Effector memory CD8-positive, alpha-beta T cell (primary cell): ENCODE measurements at regions not wholly inside any gene's neighbourhood (a gene's known extent, or its start where the extent isn't known, plus 50 kb on each side); places are given as distances from the start of the nearest gene placed in this dataset.

Experiments used
- ATAC-seq: fragments of 150-1000 bp; cut with Tn5 transposase; replicated peaks from 2 replicates; pipeline ENCODE4 v1.10.0; 2021; ENCODE audit warnings: mild to moderate bottlenecking, moderate library complexity
- DNase-seq, 3 experiments: peaks; one replicate each; pipeline ENCODE4 v3.0.0; 2021
- H3K27ac Mint-ChIP-seq, 2 donors: one replicate each; pipeline ENCODE4 v1.8.0; 2022; ENCODE audit warnings: mild to moderate bottlenecking in 2 of 2, mixed read lengths in 2 of 2, moderate library complexity in 2 of 2
- H3K27me3 Mint-ChIP-seq, 2 donors: one replicate each; pipeline ENCODE4 v1.8.0; 2022; ENCODE audit warnings: mixed read lengths in 2 of 2
- H3K36me3 Mint-ChIP-seq: one replicate; pipeline ENCODE4 v1.8.0; 2022; ENCODE audit warnings: mild to moderate bottlenecking, moderate library complexity, mixed read lengths; ENCODE audit not compliant: insufficient read depth
- H3K4me1 Mint-ChIP-seq, 2 donors: one replicate each; pipeline ENCODE4 v1.8.0; 2022; ENCODE audit warnings: low read depth in 2 of 2, mixed read lengths in 2 of 2
- H3K4me3 Mint-ChIP-seq, 2 donors: one replicate each; pipeline ENCODE4 v1.8.0; 2022; ENCODE audit warnings: mild to moderate bottlenecking in 2 of 2, mixed read lengths in 2 of 2, moderate library complexity in 2 of 2
- H3K9me3 Mint-ChIP-seq, 2 donors: one replicate each; pipeline ENCODE4 v1.8.0; 2022; ENCODE audit warnings: mixed read lengths in 2 of 2

DNA sequence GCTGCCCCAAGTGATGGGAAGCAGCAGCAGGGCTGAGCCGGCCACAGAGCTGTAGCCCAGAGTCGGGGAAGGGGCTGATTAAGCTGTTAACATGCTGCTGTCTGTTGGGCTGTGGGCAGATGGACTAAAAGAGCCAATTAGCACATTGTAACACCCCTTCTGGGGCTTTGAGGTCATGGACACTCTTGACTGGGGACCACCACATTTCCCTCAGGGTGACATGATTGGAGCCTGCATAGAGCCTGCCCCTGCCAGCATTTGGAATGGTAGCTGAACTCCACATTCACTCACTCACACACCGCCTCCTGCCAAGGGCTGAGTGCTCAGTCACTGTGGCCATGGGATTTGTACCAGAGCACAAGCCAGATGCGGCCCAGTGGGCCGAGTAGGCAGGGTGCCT, 646.9 kb downstream of the FAT4 start:
- H3K4me1 Mint-ChIP-seq = no peaks in the 10 kb centered on the region
- ATAC-seq = no peak
- H3K36me3 Mint-ChIP-seq = no peaks in the 10 kb centered on the region
- H3K27ac Mint-ChIP-seq = no peak overlapping the region
- no peaks in the 10 kb centered on the region for H3K27me3 Mint-ChIP-seq
- no peak for DNase-seq
- peaks cover 14 to 16% of the 10 kb centered on the region in 2 donors for H3K9me3 Mint-ChIP-seq
- H3K4me3 Mint-ChIP-seq = no peak overlapping the region

DNA sequence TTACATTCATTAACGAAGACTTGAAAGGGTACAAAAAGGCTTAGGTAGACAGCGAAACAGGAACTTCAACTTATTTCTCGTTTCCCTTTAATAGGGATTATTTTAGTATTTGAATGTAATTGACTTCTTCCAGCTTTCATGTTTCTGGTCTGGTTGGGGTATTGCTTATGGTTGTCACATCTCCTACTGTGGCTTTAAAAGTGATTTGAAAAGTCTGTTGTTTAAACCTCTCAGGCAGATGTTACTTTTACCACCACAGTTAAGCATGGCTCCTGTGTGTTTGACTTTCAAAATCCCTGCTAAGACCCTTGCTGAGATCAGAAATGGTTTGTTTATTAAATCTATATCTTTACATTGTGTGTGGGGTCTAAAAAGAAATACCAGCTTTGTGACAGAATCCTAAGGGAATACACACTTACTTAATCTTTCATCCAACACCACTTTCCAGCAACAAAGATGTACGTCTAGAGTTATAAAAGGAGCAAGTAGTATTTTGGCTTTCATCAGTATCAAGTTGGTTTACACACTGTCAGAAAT, 661.2 kb downstream of the FAT4 start:
- H3K9me3 Mint-ChIP-seq = peaks cover 7 to 9% of the 10 kb centered on the region in 2 donors
- ATAC-seq (no peak), DNase-seq (no peak)
- H3K4me3 Mint-ChIP-seq = no peak overlapping the region
- no peaks in the 10 kb centered on the region for H3K36me3 Mint-ChIP-seq
- H3K27me3 Mint-ChIP-seq = no peaks in the 10 kb centered on the region
- no peak overlapping the region for H3K27ac Mint-ChIP-seq
- no peaks in the 10 kb centered on the region for H3K4me1 Mint-ChIP-seq

DNA sequence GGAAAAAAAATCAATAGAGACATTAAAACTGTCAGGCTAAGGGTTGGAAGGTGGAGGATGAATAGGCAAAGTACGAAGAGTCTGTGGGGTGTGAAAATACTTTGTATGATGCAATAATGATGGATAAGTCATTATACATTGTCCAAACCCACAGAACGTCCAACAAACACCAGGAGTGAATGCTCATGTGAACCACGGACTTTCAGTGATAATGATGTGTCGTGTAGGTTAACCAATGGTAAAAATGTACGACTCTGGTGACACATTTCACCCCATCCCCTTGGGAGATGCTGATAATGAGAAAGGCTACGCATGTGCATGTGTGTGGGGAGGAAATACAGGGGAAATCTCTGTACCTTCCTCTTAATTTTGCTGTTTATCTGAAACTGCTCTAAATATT, 665.2 kb downstream of the FAT4 start:
- Mint-ChIP-seq H3K9me3 (peaks cover 5 to 6% of the 10 kb centered on the region in 2 donors), H3K27ac (no peak overlapping the region), H3K4me1 (no peaks in the 10 kb centered on the region), H3K4me3 (no peak overlapping the region), H3K27me3 (no peaks in the 10 kb centered on the region), H3K36me3 (no peaks in the 10 kb centered on the region)
- DNase-seq (no peak), ATAC-seq (no peak)

DNA sequence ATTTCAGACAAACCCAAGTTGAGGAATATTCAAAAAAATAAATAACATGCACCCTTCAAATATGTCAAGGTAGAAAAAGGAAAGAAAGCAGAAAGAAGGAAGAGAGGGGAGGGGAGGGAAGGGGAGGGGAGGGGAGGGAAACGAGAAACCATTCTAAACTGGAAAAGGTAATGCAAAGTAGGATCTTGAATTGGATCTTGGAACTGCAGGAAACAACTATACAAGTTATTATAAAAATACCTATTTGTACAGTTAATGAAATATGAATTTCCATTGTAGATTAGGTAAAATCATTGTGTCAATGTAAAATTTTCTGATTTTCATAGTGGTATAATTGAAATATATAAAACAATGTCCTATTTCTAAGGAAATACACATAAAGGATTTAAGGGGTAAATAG, 668.4 kb downstream of the FAT4 start:
- Mint-ChIP-seq H3K27ac (no peak overlapping the region), H3K36me3 (no peaks in the 10 kb centered on the region), H3K4me1 (no peaks in the 10 kb centered on the region), H3K27me3 (no peaks in the 10 kb centered on the region), H3K4me3 (no peak overlapping the region), H3K9me3 (peaks cover 4 to 17% of the 10 kb centered on the region in 2 donors)
- ATAC-seq = no peak
- no peak for DNase-seq

DNA sequence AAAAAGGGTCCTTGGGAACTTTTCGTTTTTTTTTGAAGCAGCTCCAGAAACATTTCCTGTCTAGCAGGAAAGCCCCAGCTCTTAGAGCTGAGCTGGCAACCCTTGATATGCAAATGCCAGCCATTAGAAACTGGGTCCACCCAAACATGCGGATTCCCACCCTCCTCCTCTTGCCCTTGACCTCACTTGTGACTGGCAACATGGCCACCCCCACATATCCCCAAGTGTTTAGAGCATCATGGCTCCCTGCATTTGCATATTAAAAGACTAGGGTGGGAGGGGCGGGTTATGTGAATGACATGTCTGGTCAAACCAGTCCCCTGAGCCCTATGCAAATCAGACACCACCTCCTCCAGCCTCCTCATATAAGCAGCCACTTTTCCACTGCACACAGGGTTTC, 671.1 kb downstream of the FAT4 start:
- Mint-ChIP-seq H3K27me3 (no peaks in the 10 kb centered on the region), H3K4me1 (no peaks in the 10 kb centered on the region), H3K36me3 (no peaks in the 10 kb centered on the region), H3K27ac (no peak overlapping the region), H3K4me3 (no peak overlapping the region), H3K9me3 (peaks cover 7 to 17% of the 10 kb centered on the region in 2 donors)
- ATAC-seq (no peak), DNase-seq (no peak)

DNA sequence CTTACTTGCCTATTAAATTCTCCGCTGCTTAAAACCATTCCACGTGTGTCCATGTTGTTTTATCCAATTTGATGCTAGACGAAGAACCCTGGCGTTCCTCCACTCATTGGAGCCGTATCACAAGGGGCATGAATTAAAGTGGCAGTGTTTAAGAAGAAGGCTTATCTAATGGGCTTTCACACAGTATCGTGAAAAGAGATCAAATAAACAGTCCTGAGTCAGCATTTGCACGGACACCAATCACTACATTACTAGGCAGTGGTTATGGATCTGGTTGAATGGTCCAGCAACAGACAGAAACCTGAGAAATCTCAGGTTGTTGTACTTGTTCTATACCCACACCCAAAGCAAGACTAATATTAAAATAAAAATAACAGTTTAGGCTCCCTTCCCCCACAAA, 671.6 kb downstream of the FAT4 start:
- no peaks in the 10 kb centered on the region for H3K27me3 Mint-ChIP-seq
- no peak overlapping the region for H3K4me3 Mint-ChIP-seq
- no peaks in the 10 kb centered on the region for H3K36me3 Mint-ChIP-seq
- DNase-seq = no peak
- H3K9me3 Mint-ChIP-seq = peaks cover 6 to 15% of the 10 kb centered on the region in 2 donors
- H3K4me1 Mint-ChIP-seq = no peaks in the 10 kb centered on the region
- no peak for ATAC-seq
- H3K27ac Mint-ChIP-seq = no peak overlapping the region

DNA sequence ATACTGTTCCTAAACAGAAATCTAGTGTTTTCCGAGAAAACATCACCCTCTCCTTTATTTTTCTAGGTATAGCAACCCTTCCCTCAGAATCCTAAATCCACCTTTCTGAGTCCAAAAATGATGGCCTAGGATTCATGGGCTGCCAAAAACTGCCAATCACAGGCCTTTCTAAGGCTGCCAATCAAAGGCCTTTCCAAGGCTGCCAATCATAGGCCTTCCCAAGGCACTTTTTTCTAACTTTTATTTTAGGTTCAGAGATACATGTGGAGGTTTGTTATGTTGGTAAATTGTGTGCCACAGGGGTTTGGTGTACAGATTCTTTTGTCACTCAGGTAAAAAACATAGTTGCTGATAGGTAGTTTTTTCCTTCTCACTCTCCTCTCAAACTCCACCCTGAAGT, 673.7 kb downstream of the FAT4 start:
- peaks cover 8 to 11% of the 10 kb centered on the region in 2 donors for H3K9me3 Mint-ChIP-seq
- H3K27me3 Mint-ChIP-seq = no peaks in the 10 kb centered on the region
- DNase-seq (no peak), ATAC-seq (no peak)
- no peaks in the 10 kb centered on the region for H3K36me3 Mint-ChIP-seq
- no peak overlapping the region for H3K4me3 Mint-ChIP-seq
- no peak overlapping the region for H3K27ac Mint-ChIP-seq
- H3K4me1 Mint-ChIP-seq = no peaks in the 10 kb centered on the region

DNA sequence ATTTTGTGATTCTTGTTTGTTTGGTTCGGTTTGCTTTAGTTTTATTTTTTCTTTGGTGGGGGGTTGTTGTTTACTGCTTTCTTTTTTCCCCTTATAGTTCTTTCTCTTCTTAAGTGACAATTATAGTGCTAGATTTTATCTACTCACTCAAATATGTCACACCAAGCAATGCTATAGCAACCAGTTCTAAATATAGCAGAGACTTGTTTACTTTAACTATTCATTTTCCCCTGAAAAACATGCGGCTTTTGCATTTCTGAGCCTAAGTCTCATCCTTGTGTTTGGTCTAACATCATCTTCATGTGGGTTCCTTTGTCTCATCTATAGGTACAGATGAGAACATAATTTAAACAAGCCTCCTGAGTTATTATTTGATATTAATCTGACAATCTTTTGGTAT, 676.6 kb downstream of the FAT4 start:
- no peak for DNase-seq
- Mint-ChIP-seq H3K27me3 (no peaks in the 10 kb centered on the region), H3K36me3 (no peaks in the 10 kb centered on the region), H3K27ac (no peak overlapping the region), H3K9me3 (peaks cover 1 to 8% of the 10 kb centered on the region in 2 donors), H3K4me1 (no peaks in the 10 kb centered on the region), H3K4me3 (no peak overlapping the region)
- no peak for ATAC-seq

DNA sequence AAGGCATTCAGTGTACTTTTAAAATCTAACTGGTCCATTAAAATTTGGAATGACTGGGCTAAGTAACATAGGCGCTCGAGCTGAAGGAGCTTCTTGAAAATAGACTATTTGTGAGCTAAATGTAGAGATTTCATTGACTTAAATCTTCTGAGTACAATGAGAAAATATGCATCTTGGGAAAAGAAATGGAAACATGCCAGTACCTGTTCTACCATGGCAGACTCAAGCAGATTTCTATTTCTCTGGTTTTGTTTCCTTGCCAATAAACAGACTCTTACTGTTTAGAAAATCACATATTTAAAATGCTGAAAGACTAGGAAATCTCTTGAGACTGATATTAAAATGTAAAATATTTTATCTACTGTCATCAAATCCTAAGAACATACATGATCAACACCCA, 678.1 kb downstream of the FAT4 start:
- Mint-ChIP-seq H3K27ac (no peak overlapping the region), H3K4me1 (no peaks in the 10 kb centered on the region), H3K9me3 (peaks cover 0 to 6% of the 10 kb centered on the region in 2 donors), H3K36me3 (no peaks in the 10 kb centered on the region), H3K27me3 (no peaks in the 10 kb centered on the region), H3K4me3 (no peak overlapping the region)
- no peak for ATAC-seq
- DNase-seq = no peak

DNA sequence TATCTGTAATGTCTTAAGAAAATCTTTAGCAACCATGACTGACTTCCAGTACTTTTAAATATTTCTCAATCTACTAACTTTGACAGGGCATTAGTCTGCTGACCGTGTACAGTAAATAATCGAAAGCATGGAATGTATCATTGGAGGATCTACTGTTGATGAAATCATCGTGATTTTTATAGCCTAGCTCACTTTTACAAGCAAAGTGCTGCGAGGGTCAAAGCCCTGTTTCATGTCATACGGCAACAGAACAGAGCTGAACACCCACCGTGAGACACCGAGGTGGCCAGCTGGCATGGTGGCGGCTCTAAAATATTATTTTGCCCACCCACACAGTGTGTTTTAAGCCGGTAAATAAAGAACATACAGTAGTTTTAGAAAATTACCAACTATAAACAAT, 679.3 kb downstream of the FAT4 start:
- Mint-ChIP-seq H3K27ac (no peak overlapping the region), H3K4me1 (no peaks in the 10 kb centered on the region), H3K36me3 (no peaks in the 10 kb centered on the region), H3K9me3 (peaks cover 8% of the 10 kb centered on the region in 2 donors), H3K4me3 (no peak overlapping the region), H3K27me3 (no peaks in the 10 kb centered on the region)
- ATAC-seq (no peak), DNase-seq (no peak)

DNA sequence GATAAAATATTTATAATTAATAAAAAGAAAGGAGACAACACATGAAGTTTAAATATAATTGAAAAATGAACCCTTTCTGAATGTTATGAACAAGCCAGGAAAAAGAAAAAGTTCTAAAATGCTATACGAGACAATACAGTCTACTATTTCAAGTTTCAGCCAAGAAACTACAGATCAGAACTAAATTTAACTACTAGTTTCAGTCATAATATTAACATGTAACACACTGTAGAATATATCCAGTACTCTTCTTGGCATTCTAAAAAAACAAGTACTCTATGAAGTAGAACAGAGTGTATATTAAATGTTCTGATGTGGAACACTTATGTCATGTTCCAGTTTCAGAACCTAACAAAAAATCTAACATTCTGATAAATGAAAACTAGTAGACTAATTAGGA, 679.7 kb downstream of the FAT4 start:
- Mint-ChIP-seq H3K27me3 (no peaks in the 10 kb centered on the region), H3K4me3 (no peak overlapping the region), H3K36me3 (no peaks in the 10 kb centered on the region), H3K27ac (no peak overlapping the region), H3K4me1 (no peaks in the 10 kb centered on the region), H3K9me3 (peaks cover 6 to 10% of the 10 kb centered on the region in 2 donors)
- no peak for DNase-seq
- no peak for ATAC-seq

DNA sequence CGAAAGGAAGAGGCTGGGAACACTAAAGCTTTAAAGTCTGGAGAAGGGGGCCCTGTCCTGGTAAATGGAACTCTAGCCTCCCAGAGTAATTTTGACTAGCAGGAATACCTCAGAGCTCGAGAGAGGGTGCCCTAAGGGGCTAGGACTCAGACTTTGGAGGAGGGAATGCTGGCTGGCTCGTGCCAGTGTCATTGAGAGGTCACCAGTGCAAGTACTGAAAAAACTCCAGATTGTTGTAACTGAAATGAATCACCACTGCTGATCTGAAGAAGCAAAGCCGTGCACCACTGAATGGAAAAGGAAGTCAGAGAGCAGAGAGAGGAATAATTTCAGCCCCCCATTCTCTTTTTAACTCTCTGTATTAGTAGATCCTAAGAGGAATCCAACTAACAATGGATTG, 690.2 kb downstream of the FAT4 start:
- no peak overlapping the region for H3K4me3 Mint-ChIP-seq
- H3K36me3 Mint-ChIP-seq = no peaks in the 10 kb centered on the region
- DNase-seq = no peak
- no peaks in the 10 kb centered on the region for H3K27me3 Mint-ChIP-seq
- no peak overlapping the region for H3K27ac Mint-ChIP-seq
- H3K9me3 Mint-ChIP-seq = peaks cover 3 to 15% of the 10 kb centered on the region in 2 donors
- no peak for ATAC-seq
- H3K4me1 Mint-ChIP-seq = no peaks in the 10 kb centered on the region

DNA sequence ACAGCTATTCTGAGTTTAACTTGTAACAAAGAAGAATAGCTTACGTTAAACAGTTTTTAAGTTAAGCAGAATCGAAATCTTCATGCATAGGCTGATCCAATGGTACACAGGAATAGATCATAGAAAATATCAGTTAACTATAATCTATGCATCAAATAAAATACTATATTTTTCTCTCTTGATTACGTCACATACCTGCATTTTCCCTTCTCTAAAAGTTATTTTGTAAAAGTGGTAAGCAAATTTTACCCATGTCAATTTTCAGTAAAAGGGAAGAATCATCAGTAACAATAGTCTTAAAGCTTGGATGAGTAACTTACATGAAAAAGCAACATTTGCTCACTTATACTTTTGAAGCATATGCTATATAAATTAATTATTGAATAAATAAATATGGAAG, 692.4 kb downstream of the FAT4 start:
- Mint-ChIP-seq H3K27me3 (no peaks in the 10 kb centered on the region), H3K9me3 (peaks cover 7 to 15% of the 10 kb centered on the region in 2 donors)

DNA sequence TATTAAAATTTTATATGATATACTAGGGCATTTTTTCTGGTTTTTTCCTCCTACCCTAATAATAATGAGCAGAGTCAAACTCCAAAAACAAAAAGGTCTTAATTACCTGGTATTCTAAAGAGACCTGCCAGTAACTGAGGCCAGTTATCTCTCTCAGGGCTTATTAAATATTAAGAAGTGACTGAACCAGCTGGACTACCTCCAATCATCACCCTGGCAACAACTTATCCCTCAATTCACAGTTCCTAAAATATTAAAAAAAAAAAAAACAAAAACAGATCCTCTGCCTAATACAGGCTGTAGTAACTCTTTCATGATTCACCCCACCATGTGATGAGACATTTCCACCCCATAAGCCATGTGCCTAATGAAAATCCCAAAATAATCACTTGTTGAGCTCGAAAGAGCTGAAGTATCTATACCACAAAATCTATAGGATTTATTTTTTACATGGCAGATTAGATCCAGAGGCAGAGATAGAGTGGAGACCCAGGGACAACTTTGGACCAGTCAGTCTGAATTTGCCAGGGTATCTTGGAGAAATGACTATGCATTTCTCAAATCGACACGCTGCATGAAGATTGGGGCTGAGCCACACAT, 698.0 kb downstream of the FAT4 start:
- Mint-ChIP-seq H3K36me3 (no peaks in the 10 kb centered on the region), H3K27ac (no peak overlapping the region), H3K4me3 (no peak overlapping the region), H3K9me3 (peaks cover 3 to 7% of the 10 kb centered on the region in 2 donors), H3K4me1 (no peaks in the 10 kb centered on the region), H3K27me3 (no peaks in the 10 kb centered on the region)
- ATAC-seq (no peak), DNase-seq (no peak)

More for the DNA sequence above, 692.4 kb downstream of the FAT4 start:
- H3K4me1 Mint-ChIP-seq = no peaks in the 10 kb centered on the region
- H3K4me3 Mint-ChIP-seq = no peak overlapping the region
- DNase-seq (no peak), ATAC-seq (no peak)
- H3K27ac Mint-ChIP-seq = no peak overlapping the region
- H3K36me3 Mint-ChIP-seq = no peaks in the 10 kb centered on the region

DNA sequence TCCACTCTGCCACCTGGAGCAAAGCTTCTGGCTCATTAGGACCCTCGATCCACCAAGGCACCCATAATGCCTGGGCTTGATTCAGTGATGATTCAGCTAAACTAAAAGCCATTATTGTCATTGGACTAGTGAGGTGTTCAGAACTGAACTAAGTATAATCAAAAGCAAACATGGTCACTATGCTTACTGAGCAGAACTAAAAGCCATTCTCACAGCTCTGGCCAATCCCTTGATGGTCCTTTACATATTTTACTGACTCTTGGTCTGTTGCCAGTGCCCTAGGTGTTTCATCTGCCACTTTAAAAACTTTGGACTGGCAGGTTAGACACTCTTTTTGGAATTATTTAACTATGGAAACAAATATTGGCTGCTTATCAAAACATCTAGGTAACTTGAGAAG, 703.5 kb downstream of the FAT4 start:
- no peak for DNase-seq

More for the DNA sequence above, 703.5 kb downstream of the FAT4 start:
- no peaks in the 10 kb centered on the region for H3K9me3 Mint-ChIP-seq
- H3K27me3 Mint-ChIP-seq = no peaks in the 10 kb centered on the region
- ATAC-seq = no peak
- H3K36me3 Mint-ChIP-seq = no peaks in the 10 kb centered on the region
- H3K27ac Mint-ChIP-seq = no peak overlapping the region
- H3K4me3 Mint-ChIP-seq = no peak overlapping the region
- H3K4me1 Mint-ChIP-seq = no peaks in the 10 kb centered on the region
